ENCODE measurements at regions not wholly inside any gene's neighbourhood (a gene's known extent, or its start where the extent isn't known, plus 50 kb on each side); places are given as distances from the start of the nearest gene placed in this dataset.
"Not testable (repeated sequence)": the region's sequence is repeated elsewhere in the genome, so short reads cannot be mapped to it uniquely, and the experiment has no call there.

DNA sequence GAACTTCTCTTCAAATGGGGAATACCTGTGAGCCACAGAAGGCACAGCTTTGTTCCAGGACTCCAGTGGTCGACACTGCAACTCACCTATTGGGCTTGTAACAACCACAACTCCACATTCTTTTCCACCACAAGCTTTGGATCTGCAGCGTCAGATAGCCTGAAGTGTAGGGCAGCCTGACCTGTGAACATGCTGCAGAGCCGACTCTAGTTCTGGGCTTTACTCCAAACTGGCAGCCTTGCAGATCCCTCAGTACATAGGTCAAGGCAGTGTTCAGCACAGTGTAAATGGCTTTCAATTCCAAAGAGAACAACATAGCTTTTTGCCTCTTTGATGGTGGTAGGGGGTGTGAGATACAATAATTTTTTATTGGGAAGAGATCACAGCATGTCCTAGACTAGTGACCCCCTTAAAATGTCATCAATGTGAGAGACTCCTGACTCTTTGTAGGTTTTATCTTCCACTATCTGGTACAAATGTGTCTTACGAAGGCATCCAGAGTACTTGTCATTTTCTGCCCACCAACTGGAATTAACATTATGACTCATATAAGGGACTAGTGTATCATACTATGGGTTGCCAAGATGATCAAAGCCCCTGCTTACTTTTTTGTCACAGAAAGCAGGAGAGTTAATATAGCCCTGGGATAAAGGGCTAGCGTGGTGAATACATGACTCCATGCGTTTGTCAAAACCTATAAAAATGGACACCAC, 149.8 kb downstream of the COPS8 start:
- DNase-seq (ENCODE audit: extremely low spot score, insufficient read length, low read depth) (no peak), FAIRE-seq (no peak)

DNA sequence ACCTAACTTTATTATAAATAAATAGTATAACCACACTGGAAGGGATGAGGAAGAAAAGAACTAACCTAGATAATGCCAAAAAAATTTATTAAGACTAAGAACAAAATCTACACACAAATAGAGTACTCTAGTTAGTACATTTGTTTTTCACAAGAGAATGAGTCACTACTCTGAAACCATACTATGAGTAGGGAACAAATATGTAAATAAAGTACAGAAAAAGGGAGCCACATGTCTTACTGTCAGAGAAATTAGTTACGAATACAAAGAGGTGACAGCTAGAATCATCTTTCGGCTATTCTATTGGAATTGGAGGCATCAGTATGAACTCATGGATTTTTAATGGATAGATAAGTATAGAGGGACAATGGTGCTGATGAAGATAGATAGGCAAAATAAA, 150.5 kb downstream of the COPS8 start:
- FAIRE-seq (no peak), DNase-seq (ENCODE audit: extremely low spot score, insufficient read length, low read depth) (no peak)

DNA sequence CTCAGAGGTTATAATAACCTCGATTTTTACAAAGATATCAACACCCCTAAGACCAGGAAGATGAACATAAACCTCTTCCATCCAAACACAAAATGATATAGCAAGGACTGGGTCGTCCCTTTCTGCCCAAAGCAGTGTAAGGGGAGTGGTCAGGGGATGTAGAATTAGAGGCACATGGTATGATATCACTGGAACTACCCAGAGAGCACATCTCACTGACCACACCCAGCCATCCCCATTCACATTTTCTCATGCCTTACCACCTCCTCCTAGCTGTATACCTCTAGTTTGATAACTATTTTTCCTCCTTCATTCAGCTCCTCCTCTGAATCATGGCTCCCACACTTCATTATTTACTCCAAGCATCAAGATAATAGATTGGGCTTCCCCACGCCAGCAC, 152.6 kb downstream of the COPS8 start:
- DNase-seq (ENCODE audit: extremely low spot score, insufficient read length, low read depth), result no peak
- no peak for FAIRE-seq

DNA sequence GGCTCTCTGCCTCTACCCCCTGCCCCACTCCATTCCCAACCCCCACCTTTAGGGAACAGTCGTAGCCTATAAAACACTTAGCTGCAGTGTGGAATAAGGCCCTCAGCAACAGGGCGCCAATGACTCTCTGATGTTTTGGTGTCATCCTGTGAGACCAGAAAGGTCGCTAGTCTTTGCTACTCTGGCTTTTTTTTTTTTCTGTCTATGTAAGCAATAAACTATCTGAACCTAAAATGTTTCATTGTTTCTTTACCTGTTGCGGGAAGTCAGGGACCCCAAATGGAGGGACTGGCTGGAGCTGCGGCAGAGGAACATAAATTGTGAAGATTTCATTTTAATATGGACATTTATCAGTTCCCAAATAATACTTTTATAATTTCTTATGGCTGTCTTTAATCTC, 154.6 kb downstream of the COPS8 start:
- DNase-seq (ENCODE audit: extremely low spot score, insufficient read length, low read depth) (no peak), FAIRE-seq (no peak)

DNA sequence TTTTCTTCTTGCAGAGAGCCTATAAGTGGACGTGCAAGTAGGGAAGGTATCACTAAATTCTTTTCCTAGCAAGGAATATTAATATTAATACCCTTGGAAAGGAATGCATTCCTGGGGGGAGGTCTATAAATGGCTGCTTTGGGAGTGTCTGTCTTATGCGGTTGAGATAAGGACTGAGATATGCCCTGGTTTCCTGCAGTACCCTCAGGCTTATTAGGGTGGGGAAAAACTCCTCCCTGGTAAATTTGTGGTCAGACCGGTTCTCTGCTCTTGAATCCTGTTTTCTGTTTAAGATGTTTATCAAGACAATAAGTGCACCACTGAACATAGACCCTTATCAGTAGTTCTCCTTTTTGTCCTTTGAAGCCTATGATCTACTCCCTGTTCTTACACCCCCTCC, 155.2 kb downstream of the COPS8 start:
- not testable (repeated sequence) for DNase-seq (ENCODE audit: extremely low spot score, insufficient read length, low read depth); FAIRE-seq

DNA sequence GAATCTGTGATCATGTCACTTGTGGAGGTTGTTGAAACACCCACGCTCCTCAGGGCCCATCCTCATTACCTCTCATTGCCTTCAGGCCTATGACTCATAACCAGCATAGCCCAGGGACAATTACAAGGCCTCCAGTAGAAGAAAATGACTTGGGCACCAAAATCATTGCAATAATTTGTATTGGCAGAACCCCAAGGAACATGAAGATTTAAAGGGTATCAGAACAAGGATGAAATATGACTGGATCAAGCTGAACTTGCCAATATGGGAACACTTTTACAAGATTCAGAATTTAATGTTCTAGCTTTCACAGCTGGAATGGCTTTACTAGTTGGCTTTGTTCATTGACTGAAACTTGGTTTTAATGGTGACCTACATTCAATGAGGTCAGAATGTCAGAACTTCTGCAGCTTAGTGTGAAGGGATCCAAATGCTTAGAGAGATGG, 156.4 kb downstream of the COPS8 start:
- DNase-seq (ENCODE audit: extremely low spot score, insufficient read length, low read depth) (no peak), FAIRE-seq (no peak)

DNA sequence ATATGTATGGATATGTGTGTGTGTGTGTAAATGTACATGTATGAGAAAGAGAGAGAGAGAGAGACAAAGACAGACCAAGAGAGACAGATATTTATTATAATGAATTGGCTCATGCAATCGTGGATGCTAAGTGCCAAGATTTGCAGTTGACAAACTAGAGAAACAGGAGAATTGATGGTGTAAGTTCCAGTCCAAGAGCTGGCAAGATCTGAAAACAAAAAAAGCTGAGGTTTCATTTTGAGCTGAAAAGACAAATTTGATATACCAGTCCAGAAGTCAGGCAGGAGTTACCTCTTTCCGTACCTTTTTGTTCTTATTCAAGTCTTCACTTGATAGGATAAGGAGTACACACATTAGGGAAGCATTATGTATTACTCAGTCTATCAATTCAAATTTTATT, 157.8 kb downstream of the COPS8 start:
- DNase-seq (ENCODE audit: extremely low spot score, insufficient read length, low read depth) (no peak), FAIRE-seq (no peak)

DNA sequence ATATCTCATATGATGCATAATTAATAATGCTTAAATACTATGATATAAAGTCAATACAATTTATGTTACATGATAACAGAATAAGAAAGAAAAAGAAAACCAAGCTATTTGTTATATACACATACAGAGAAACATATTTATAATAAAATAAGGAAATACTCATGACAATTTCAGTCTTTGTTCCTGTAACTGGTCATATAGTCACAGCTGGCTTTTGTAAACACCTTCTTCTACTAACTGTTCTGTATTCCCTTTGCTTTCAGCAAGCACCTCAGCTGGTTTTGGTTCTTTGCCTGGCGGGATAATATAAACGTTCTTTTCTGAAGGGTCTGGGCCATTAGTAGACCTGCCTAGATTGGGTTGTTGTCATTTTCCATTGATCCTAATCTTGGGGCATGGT, 158.5 kb downstream of the COPS8 start:
- DNase-seq (ENCODE audit: extremely low spot score, insufficient read length, low read depth), result no peak
- FAIRE-seq, result no peak

DNA sequence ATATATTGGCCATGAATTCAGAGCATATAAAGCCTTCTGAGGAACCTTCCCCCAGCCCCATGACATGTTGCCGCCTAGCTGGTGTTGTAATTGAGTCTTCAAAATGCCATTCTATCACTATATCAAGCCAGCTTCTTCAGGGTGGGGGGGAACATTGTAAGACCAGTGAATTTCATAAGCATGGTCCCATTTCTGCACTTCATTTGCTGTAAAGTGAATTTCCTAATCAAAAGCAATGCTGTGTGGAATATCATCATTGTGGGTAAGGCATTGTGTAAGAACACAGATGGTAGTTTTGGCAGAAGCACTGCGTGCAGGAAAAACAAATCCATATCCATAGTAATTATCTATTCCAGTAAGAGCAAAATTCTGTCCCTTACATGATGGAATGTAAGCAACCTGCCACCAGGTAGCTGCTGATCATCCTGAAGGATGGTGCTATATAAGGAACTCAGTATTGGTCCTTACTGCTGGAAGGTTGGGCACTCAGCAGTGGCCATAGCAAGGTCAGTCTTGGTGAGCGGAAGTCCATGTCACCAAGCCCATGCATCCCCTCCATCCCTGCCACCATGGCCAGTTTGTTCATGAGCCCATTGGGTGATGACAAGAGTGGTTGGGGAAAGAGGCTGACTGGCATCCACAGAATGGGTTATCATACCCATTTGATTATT, 159.4 kb downstream of the COPS8 start:
- DNase-seq (ENCODE audit: extremely low spot score, insufficient read length, low read depth) (no peak), FAIRE-seq (no peak)

DNA sequence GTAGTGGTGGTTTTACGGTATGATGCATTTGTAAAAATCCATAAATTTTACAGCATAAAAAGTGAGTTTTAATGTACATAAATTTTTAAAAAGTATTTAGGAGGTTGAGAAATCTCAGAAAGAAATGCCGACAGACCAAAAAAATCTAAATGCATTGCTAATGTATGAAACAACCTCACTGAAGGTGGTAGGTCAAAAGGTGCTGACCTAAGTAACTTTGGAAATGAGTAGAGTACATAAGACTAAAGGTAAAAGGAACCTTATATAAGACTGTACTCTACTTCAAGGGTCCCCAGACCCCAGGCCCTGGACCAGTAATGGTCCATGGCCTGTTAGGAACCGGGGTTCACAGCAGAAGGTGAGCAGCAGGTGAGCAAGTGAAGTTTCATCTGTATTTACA, 163.4 kb downstream of the COL6A3 start:
- DNase-seq (ENCODE audit: extremely low spot score, insufficient read length, low read depth), result no peak
- no peak for FAIRE-seq

DNA sequence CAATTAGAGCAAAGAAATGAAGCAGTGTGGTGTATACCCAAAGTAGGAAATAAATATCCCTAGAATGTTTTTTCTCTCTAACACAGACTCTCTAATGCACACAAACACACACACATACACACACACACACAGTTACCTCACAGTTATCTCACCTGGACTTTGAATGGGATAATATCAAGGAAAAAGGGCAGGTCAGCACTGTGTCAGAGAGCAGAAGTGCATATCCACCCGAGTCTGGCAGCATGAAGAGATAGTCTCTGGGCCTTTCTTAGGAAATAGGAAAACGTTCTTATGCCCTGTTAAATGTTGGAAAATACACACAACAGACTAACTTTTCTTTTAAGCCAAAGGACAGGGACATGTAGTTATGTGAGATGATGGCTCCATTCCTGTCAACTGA, 162.0 kb downstream of the COL6A3 start:
- DNase-seq (ENCODE audit: extremely low spot score, insufficient read length, low read depth) (no peak), FAIRE-seq (no peak)

DNA sequence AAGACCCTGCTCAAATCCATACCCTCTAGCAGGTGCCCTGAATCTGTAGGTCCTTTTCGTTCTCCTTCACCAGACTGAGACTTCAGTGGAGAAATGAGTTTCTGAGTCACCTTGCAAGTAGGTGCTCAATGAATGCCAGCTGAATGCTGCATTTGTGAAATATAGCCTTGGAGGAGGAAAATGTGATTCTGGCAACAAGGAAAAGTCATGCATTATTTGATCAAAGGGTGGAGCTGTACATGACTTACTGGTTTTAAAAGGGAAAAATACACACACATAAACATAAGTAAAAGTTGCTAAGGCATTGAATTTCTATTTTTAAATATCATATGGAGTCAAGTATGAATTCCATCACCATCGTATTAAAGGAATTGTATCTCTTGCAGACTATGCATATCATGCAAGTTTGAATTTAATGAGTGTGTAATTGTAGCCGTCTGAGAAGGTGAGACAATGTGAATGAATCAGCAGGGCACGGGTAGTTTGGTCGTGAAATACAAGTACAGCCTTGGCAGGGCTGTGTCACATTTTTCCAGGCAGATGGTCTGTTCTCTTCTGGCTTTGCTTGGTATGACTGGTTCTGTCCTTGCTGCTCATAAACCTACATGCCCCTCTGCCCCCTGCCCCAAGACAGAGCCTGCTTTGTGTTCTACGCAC, 160.8 kb downstream of the COL6A3 start:
- no peak for DNase-seq (ENCODE audit: extremely low spot score, insufficient read length, low read depth)
- FAIRE-seq, result no peak

DNA sequence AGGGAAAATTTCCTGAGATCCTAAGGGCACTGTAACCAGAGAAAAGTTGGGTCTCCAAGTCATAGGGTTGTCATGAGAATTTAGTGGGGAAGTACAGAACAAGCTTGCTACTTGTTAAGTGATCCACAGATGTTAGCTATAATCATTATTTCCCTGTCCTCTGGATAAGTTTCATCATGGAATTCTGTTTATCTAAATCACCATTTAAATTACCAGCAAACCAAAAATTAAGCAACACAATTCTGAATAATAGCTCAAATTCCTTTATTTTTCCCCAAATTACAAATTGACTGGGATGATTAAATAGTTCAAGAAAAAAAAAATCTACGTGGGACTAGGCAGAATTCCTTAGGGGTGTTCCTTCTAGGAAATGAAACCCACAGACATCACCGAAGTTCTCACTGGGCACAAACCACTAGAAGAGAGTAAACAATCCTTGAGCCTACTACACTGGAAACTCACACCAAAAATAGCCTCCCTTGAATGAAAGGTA, 159.5 kb downstream of the COL6A3 start:
- DNase-seq (ENCODE audit: extremely low spot score, insufficient read length, low read depth) (no peak), FAIRE-seq (no peak)

DNA sequence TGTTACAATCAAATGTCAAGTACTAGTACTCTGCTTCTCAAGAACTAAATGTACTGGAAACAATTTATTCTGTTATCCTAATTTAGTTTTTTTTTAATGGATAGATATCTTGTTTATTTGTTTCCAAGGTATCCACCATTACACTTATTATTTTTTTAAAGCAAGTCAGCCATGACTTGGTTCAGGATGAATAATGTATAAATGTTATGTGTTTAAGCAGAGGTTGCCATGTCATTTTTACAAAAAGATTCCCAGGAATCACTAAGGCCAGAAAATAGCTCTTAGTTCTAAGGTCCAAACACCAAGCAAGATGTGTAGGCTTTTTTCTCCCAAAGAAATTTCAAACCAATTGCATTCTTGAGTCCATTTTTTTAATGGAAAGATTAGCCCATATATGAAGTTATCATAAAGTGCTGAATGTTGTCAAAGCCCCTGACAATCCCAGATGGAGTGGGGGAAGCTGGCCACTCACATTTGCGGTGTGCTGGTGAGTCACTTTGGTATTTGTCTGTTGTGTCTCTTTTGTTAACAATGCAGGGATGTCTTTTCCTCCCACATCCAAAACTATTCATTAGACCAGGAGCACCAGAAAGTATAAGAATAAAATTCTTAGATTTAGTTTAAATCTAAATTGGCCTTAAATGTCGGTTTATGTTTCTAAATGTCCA, 158.9 kb downstream of the COL6A3 start:
- DNase-seq (ENCODE audit: extremely low spot score, insufficient read length, low read depth) (no peak), FAIRE-seq (no peak)

DNA sequence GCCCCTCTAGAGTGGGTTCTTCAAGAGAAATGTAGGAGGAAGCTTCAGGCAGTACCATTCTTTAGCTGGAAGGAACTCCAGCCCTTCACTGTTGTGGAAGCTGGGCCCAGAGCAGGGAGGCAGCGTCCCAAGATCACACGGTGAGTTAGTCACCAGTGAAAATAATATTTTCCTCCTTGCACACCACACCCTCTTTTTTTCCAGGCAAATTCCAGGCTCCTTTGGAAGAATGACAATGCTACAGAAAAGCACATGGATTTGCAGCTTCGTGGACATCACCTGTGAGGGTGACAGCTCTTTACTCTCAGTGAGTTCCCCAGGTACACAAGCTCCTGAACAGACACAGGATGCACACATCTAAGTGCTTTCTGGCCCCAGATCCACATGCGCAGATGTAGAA, 157.1 kb downstream of the COL6A3 start:
- FAIRE-seq (no peak), DNase-seq (ENCODE audit: extremely low spot score, insufficient read length, low read depth) (no peak)

DNA sequence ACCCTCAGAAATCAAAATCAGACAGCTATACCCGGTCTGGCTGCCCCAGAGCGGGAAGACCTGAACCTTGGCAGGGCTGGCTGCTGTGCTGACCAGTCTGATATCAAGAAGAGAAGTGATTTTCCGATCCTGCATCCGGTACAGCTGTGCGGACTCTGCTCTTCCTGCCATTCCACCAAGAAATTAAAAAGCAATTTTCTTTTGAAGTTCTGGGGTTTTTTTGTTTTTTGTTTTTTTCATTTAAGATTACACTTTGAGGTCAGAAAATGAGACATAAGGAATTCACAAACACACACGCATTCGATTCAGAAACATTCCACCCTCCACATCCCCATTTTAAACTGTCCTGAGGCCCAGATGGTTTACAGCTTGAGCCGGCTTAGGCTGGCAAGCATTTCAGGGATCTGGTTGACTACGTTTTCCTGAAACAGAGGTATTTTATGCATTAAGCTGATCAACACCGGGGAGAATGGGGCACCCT, 156.5 kb downstream of the COL6A3 start:
- no peak for FAIRE-seq
- no peak for DNase-seq (ENCODE audit: extremely low spot score, insufficient read length, low read depth)

DNA sequence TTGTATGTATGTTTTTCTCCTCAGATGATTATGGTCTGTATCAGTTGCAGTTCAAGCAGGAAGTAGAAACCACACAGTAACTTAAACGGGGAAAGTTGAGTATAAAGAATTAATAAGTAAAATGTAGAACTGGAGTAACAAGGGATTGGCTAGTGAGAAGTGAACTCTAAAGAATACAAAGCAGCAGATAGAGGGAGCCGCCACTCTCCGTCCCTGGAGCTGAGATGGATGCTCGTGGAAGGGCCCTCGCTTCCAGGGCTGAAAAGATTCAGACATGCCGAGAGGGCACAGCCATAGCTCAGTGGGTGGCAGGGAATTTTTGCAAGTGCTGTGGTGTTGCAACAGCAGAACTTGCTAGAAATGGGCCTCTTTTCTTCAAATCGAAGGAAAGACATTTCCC, 155.8 kb downstream of the COL6A3 start:
- no peak for DNase-seq (ENCODE audit: extremely low spot score, insufficient read length, low read depth)
- FAIRE-seq, result no peak

DNA sequence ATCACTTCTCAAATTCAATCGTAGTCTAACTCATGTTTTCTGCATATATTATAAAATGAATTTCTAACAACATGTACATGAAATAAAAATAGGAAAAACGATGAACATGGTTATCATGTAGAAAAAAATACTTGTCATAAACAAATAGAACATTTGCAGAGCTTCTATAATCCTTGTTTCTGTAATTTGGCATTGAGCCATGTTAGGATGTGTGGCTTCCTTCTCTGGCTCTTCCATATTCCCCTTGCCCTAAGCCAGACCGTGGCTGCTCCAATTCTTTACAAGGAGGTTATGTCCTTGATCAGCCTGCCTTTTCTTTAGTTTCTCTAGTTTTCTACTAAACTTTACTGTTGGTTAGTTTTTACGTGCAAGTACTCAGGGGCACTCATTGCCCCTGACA, 155.3 kb downstream of the COL6A3 start:
- DNase-seq (ENCODE audit: extremely low spot score, insufficient read length, low read depth) (no peak), FAIRE-seq (no peak)

DNA sequence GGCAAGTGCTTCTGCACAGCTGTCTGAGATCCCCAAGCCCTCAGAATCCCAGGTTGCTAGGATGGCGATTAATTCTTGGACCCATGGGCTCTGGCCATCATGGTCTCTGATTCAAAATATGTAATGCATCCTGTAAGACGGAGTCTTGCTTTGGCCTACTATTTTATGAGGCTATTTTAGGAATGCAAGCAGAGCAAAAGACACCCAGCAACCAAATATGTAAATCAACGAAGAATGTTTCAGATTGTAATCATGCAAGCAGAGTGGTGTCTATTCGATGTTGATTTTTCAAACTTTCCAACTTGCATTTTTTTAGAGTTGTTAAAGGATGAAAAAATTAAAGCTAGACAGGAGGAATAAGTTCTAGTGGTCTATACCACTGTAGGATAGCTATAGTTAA, 154.8 kb downstream of the COL6A3 start:
- no peak for FAIRE-seq
- no peak for DNase-seq (ENCODE audit: extremely low spot score, insufficient read length, low read depth)

DNA sequence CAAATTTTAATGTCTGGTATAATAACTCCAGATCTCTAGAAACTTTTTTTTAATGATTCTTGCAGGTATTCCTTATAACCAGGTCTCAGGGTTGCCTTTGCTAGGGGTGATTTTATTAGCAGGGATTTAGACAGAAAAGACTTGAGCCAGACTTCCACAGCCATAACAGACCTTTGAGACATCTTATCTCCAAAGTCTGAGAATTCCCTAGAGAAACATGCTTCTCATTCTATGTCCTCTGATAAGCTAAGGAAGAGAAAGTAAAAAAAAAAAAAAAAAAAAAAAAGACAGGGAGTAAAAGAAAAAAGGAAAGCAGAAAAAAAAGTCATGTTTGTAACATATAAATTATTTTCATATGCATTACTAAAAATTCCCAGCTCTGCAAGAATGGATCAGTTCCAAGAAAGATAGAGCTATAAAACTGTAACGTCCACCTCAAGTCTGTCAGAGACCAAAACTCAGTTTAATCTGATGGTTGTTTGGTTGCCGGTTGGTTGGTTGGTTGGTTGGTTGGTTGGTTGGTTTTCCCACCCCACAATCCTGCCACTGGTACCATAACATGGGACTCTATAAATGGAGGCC, 153.8 kb downstream of the COL6A3 start:
- no peak for FAIRE-seq
- DNase-seq (ENCODE audit: extremely low spot score, insufficient read length, low read depth), result no peak
